Breast epithelium (tissue), 4 donors: ENCODE measurements at regions not wholly inside any gene's neighbourhood (a gene's known extent, or its start where the extent isn't known, plus 50 kb on each side); places are given as distances from the start of the nearest gene placed in this dataset.

ENCODE experiments used
- DNase-seq, 2 donors: peaks; one replicate each; pipeline ENCODE4 v3.0.0-alpha.2; 2019; ENCODE audit warnings: low spot score in 2 of 2
- H3K27ac ChIP-seq, 2 donors: fragments of 200-600 bp; sonication (generic) in 1 of 2; one replicate each; pipeline ENCODE4 v1.5.1; 2016 to 2019; ENCODE audit warnings: mild to moderate bottlenecking in 1 of 2
- H3K27me3 ChIP-seq, 2 donors: fragments of 200-600 bp; sonication (generic) in 1 of 2; one replicate each; pipeline versions ENCODE4 v1.5.1 to v1.6.0; 2017 to 2019; ENCODE audit warnings: control low read depth in 1 of 2, mild to moderate bottlenecking in 1 of 2
- H3K36me3 ChIP-seq: fragments of 200-600 bp; one replicate; pipeline ENCODE4 v1.5.1; 2019
- H3K4me1 ChIP-seq, 2 donors: fragments of 200-600 bp; sonication (generic); one replicate each; pipeline ENCODE4 v1.5.1; 2016 to 2019; ENCODE audit warnings: control low read depth in 1 of 2
- H3K4me3 ChIP-seq, 3 donors: fragments of 200-600 bp; sonication (generic); 1 replicate in 2 of 3; 2 replicates in 1 of 3; pipeline ENCODE4 v1.5.1; 2016 to 2019; ENCODE audit warnings: mild to moderate bottlenecking in 3 of 3, moderate library complexity in 2 of 3
- H3K9me3 ChIP-seq, 2 donors: fragments of 200-600 bp; sonication (generic) in 1 of 2; one replicate each; pipeline ENCODE4 v1.5.1; 2016 to 2019; ENCODE audit warnings: control low read depth in 1 of 2
- CTCF ChIP-seq, 3 donors: fragments of 450-650 bp; IDR thresholded peaks; one replicate each; pipeline ENCODE4 v1.5.1; 2016 to 2017; ENCODE audit warnings: antibody characterized with exemption in 3 of 3, mild to moderate bottlenecking in 3 of 3, moderate library complexity in 3 of 3
- POLR2A ChIP-seq: fragments of 450-650 bp; IDR thresholded peaks from one replicate; pipeline ENCODE4 v1.6.1; 2016; ENCODE audit warnings: antibody characterized with exemption, mild to moderate bottlenecking, moderate library complexity
- POLR2AphosphoS5 ChIP-seq, 3 donors: sonication (generic); formaldehyde crosslinking; IDR thresholded peaks; one replicate each; pipeline ENCODE4 v1.6.1; 2017; ENCODE audit warnings: antibody characterized with exemption in 3 of 3
- intact Hi-C: fragments of 100-400 bp; cut with DNase I; formaldehyde crosslinking; loops from one replicate; pipeline ENCODE4 v1.15.1; 2023; ENCODE audit warnings: low total_unique reads

DNA sequence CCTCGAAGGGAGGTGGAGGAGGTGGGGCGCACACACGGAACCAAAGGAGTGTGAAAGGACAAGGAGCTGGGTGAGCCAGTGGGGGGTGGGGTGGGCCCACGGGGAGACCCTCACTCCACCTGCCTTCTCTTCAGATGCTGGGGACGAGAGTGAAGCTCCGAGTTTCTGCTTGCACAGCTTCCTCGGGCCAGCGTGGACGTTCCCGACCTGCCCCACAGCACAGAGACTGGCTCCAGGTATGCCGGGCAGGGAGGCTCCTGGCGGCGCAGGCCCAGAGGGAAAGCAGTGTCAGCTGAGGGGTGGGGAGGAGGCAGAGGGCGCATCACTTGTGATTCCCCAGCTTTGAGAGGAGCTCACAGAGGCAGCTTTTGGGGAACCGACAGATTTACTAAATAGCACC lies 98.5 kb upstream of the RPS6KA2 start:
- Histone ChIP-seq H3K4me3 (no peak overlapping the region), H3K27me3 (no peaks in the 10 kb centered on the region), H3K9me3 (no peaks in the 10 kb centered on the region), H3K4me1 (no peaks in the 10 kb centered on the region), H3K36me3 (no peaks in the 10 kb centered on the region), H3K27ac (no peak overlapping the region)
- TF ChIP-seq CTCF (IDR thresholded peaks at IDR 0.05) (no peak), POLR2A (no peak), POLR2AphosphoS5 (IDR thresholded peaks at IDR 0.05) (no peak)
- intact Hi-C loops: no loop called here
- no peak for DNase-seq

DNA sequence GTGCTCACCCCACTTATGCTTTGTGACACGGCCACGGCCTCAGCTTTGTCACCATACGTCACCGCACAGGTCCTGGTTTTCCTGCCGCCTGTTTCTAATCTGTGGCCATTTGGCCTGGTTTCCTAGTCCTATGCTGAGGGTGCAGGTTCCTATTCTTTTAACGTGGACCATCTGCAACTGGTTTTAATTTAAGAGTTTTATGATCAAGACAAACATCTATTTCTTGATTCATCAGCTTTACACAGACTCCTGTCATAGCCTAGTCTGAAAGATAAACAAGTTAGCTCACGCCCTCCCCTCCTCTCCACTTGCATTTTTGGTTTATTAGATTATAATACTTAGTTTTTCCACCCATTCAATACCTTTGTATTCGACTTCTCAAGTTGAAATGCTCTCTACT lies 97.5 kb upstream of the RPS6KA2 start:
- no peak for DNase-seq
- Histone ChIP-seq H3K27ac (no peak overlapping the region), H3K9me3 (no peaks in the 10 kb centered on the region), H3K27me3 (no peaks in the 10 kb centered on the region), H3K4me1 (no peaks in the 10 kb centered on the region), H3K4me3 (no peak overlapping the region), H3K36me3 (no peaks in the 10 kb centered on the region)
- TF ChIP-seq POLR2A (no peak), POLR2AphosphoS5 (IDR thresholded peaks at IDR 0.05) (no peak), CTCF (IDR thresholded peaks at IDR 0.05) (no peak)
- intact Hi-C loops: no loop called here

- Histone ChIP-seq H3K27me3 (no peaks in the 10 kb centered on the region), H3K9me3 (no peaks in the 10 kb centered on the region), H3K4me1 (no peaks in the 10 kb centered on the region), H3K4me3 (no peak overlapping the region), H3K27ac (no peak overlapping the region), H3K36me3 (no peaks in the 10 kb centered on the region)
- no peak for TF ChIP-seq POLR2A
- no peak for TF ChIP-seq CTCF (IDR thresholded peaks at IDR 0.05)
- no peak for TF ChIP-seq POLR2AphosphoS5 (IDR thresholded peaks at IDR 0.05)
- no peak for DNase-seq
- intact Hi-C loops: no loop called here
Measured at GRCh38 chr6:166722785-166723184, 95.7 kb upstream of the RPS6KA2 start.

GRCh38 chr6:166721576-166721975 lies 94.5 kb upstream of the RPS6KA2 start:
- DNase-seq: no peak
- TF ChIP-seq POLR2A (no peak), POLR2AphosphoS5 (IDR thresholded peaks at IDR 0.05) (no peak), CTCF (IDR thresholded peaks at IDR 0.05) (no peak)
- Histone ChIP-seq H3K4me1 (no peaks in the 10 kb centered on the region), H3K9me3 (no peaks in the 10 kb centered on the region), H3K36me3 (no peaks in the 10 kb centered on the region), H3K27me3 (no peaks in the 10 kb centered on the region), H3K4me3 (no peak overlapping the region), H3K27ac (no peak overlapping the region)
- intact Hi-C loops: no loop called here

GRCh38 chr6:166720856-166721255 lies 93.8 kb upstream of the RPS6KA2 start:
- no peaks in the 10 kb centered on the region for H3K36me3 ChIP-seq
- no peaks in the 10 kb centered on the region for H3K27me3 ChIP-seq
- H3K4me1 ChIP-seq: no peaks in the 10 kb centered on the region
- H3K27ac ChIP-seq: no peak overlapping the region
- no peak overlapping the region for H3K4me3 ChIP-seq
- TF ChIP-seq POLR2A: no peak
- no peak for TF ChIP-seq CTCF (IDR thresholded peaks at IDR 0.05)
- no peak for TF ChIP-seq POLR2AphosphoS5 (IDR thresholded peaks at IDR 0.05)
- intact Hi-C loops: no loop called here
- no peaks in the 10 kb centered on the region for H3K9me3 ChIP-seq
- no peak for DNase-seq
